Neural cell (in vitro differentiated cells): ENCODE measurements at regions not wholly inside any gene's neighbourhood (a gene's known extent, or its start where the extent isn't known, plus 50 kb on each side); places are given as distances from the start of the nearest gene placed in this dataset.

Experiments used
- H2AFZ ChIP-seq: fragments of 200-600, 300-800 bp; sonication (generic), shearing (Covaris generic); 2 replicates; pipeline ENCODE4 v1.6.0; 2014; ENCODE audit warnings: low read depth, mild to moderate bottlenecking, antibody characterized with exemption, low read length, moderate library complexity
- H3F3A ChIP-seq: fragments of 200-600 bp; shearing (Covaris generic); 2 replicates; pipeline ENCODE4 v1.6.1; 2016; ENCODE audit warnings: mild to moderate bottlenecking, moderate library complexity, mixed read lengths, antibody characterized with exemption, low read length; ENCODE audit not compliant: insufficient read depth, poor library complexity, severe bottlenecking
- H3K27ac ChIP-seq: fragments of 200-600, 300-800 bp; sonication (generic), shearing (Covaris generic); 2 replicates; pipeline ENCODE4 v1.5.1; 2014; ENCODE audit warnings: mild to moderate bottlenecking, low read length, moderate library complexity
- H3K27me3 ChIP-seq: fragments of 300-800, 200-600 bp; sonication (generic), shearing (Covaris generic); 2 replicates; pipeline ENCODE4 v1.6.0; 2014; ENCODE audit warnings: mild to moderate bottlenecking, low read depth, low read length, moderate library complexity; ENCODE audit not compliant: insufficient read depth
- H3K36me3 ChIP-seq: fragments of 300-800, 200-600 bp; sonication (generic), shearing (Covaris generic); 2 replicates; pipeline ENCODE4 v1.5.1; 2014; ENCODE audit warnings: mild to moderate bottlenecking, antibody characterized with exemption, low read length, moderate library complexity; ENCODE audit not compliant: insufficient read depth
- H3K4me2 ChIP-seq: fragments of 300-800, 200-600 bp; sonication (generic), shearing (Covaris generic); 2 replicates; pipeline ENCODE4 v1.6.0; 2014; ENCODE audit warnings: mild to moderate bottlenecking, low read length
- H3K4me3 ChIP-seq: fragments of 300-800, 200-600 bp; sonication (generic), shearing (Covaris generic); 2 replicates; pipeline ENCODE4 v1.5.1; 2014; ENCODE audit warnings: mild to moderate bottlenecking, low read length, moderate library complexity
- H3K79me2 ChIP-seq: fragments of 200-600 bp; shearing (Covaris generic); replicated peaks from 2 replicates; pipeline ENCODE4 v1.6.0; 2014; ENCODE audit warnings: mild to moderate bottlenecking, low read length, moderate library complexity; ENCODE audit not compliant: insufficient read depth
- H3K9ac ChIP-seq: fragments of 300-800, 200-600 bp; sonication (generic), shearing (Covaris generic); 2 replicates; pipeline ENCODE4 v1.6.1; 2016; ENCODE audit warnings: mild to moderate bottlenecking, low read length, mixed read lengths
- H3K9me2 ChIP-seq: fragments of 200-600 bp; shearing (Covaris generic); 2 replicates; pipeline ENCODE4 v1.6.1; 2016; ENCODE audit warnings: mild to moderate bottlenecking, low read length, mixed read lengths; ENCODE audit not compliant: insufficient read depth
- H3K9me3 ChIP-seq: fragments of 200-600, 300-800 bp; sonication (generic), shearing (Covaris generic); 2 replicates; pipeline ENCODE4 v1.6.1; 2016; ENCODE audit warnings: mild to moderate bottlenecking, mixed run types, low read length, moderate library complexity, mixed read lengths
- H4K20me1 ChIP-seq: fragments of 200-600 bp; shearing (Covaris generic); 2 replicates; pipeline ENCODE4 v1.6.1; 2016; ENCODE audit warnings: mild to moderate bottlenecking, mixed run types; ENCODE audit not compliant: insufficient read depth
- CTCF ChIP-seq: fragments of 450-650 bp; IDR thresholded peaks from 2 replicates; pipeline ENCODE4 v1.5.1; 2014; ENCODE audit warnings: antibody characterized with exemption, mild to moderate bottlenecking, moderate library complexity; ENCODE audit not compliant: poor library complexity, severe bottlenecking
- EP300 ChIP-seq: fragments of 450-650 bp; conservative IDR thresholded peaks from 2 replicates; pipeline ENCODE4 v1.6.1; 2014; ENCODE audit warnings: antibody characterized with exemption, mild to moderate bottlenecking, moderate library complexity; ENCODE audit not compliant: poor library complexity, severe bottlenecking
- EZH2 ChIP-seq: fragments of 200-600, 300-800 bp; shearing (Covaris generic), sonication (generic); IDR thresholded peaks from 2 replicates; pipeline ENCODE4 v1.6.1; 2014; ENCODE audit warnings: antibody characterized with exemption, low read length, borderline replicate concordance, mild to moderate bottlenecking; ENCODE audit not compliant: insufficient read depth, poor library complexity, severe bottlenecking
- MXI1 ChIP-seq: fragments of 450-650 bp; conservative IDR thresholded peaks from 2 replicates; pipeline ENCODE4 v1.6.1; 2014; ENCODE audit warnings: antibody characterized with exemption, mild to moderate bottlenecking; ENCODE audit not compliant: poor library complexity, severe bottlenecking
- POLR2AphosphoS5 ChIP-seq: IDR thresholded peaks from 2 replicates; pipeline ENCODE4 v1.6.1; 2012
- RAD21 ChIP-seq: fragments of 450-650 bp; conservative IDR thresholded peaks from 2 replicates; pipeline ENCODE4 v1.6.1; 2014; ENCODE audit warnings: antibody characterized with exemption, mild to moderate bottlenecking, moderate library complexity
- REST ChIP-seq: IDR thresholded peaks from 2 replicates; pipeline ENCODE4 v1.6.1; 2012; ENCODE audit warnings: borderline replicate concordance
- SMC3 ChIP-seq: fragments of 450-650 bp; conservative IDR thresholded peaks from 2 replicates; pipeline ENCODE4 v1.6.1; 2014; ENCODE audit warnings: antibody characterized with exemption, mild to moderate bottlenecking, moderate library complexity; ENCODE audit not compliant: poor library complexity
- TAF1 ChIP-seq: IDR thresholded peaks from 2 replicates; pipeline ENCODE4 v1.6.1; 2012; ENCODE audit warnings: low read depth

GRCh38 chr3:153567011-153567410 is 405.0 kb downstream of the RAP2B start:
- H3K27ac ChIP-seq = no peak overlapping the region
- H3F3A ChIP-seq = no peaks in the 10 kb centered on the region
- H3K4me2 ChIP-seq = no peak overlapping the region
- H3K79me2 ChIP-seq = no peaks in the 10 kb centered on the region
- no peak overlapping the region for H3K9ac ChIP-seq
- no peak overlapping the region for H2AFZ ChIP-seq
- no peak overlapping the region for H3K4me3 ChIP-seq
- H3K9me2 ChIP-seq = no peaks in the 10 kb centered on the region
- peaks cover 3% of the 10 kb centered on the region for H3K9me3 ChIP-seq
- no peaks in the 10 kb centered on the region for H4K20me1 ChIP-seq
- H3K27me3 ChIP-seq = no peaks in the 10 kb centered on the region
- no peaks in the 10 kb centered on the region for H3K36me3 ChIP-seq
- TF ChIP-seq RAD21 (no peak), MXI1 (no peak), POLR2AphosphoS5 (no peak), REST (no peak), EZH2 (no peak), EP300 (no peak), CTCF (no peak), SMC3 (no peak), TAF1 (no peak)

DNA sequence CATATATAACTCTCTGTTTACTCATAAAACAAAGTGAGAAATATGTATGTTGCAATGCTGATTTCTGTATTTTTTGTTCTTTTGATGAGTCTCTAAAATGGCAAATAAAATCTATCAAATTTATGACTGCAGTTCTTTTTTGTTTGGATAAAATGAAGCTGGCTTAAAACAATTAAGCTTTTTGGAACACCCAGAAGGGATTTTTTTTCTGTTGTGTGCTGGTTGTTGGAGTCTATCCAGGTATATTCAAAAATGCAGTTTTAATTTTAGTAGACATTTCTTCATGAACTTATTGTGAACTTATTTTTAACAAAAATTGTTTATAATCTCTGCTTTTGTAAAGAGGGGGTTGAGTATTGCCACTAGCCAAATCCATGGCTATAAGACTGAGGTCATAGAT is 405.5 kb downstream of the RAP2B start:
- H3K4me3 ChIP-seq = no peak overlapping the region
- no peak overlapping the region for H3K9ac ChIP-seq

More for the DNA sequence above, 405.5 kb downstream of the RAP2B start:
- Histone ChIP-seq H2AFZ (no peak overlapping the region), H3F3A (no peaks in the 10 kb centered on the region), H3K27me3 (no peaks in the 10 kb centered on the region), H4K20me1 (no peaks in the 10 kb centered on the region), H3K79me2 (no peaks in the 10 kb centered on the region), H3K27ac (no peak overlapping the region), H3K9me2 (no peaks in the 10 kb centered on the region), H3K4me2 (no peak overlapping the region), H3K36me3 (no peaks in the 10 kb centered on the region), H3K9me3 (peaks cover 3% of the 10 kb centered on the region)
- TF ChIP-seq TAF1 (no peak), CTCF (no peak), POLR2AphosphoS5 (no peak), EP300 (no peak), EZH2 (no peak), REST (no peak), MXI1 (no peak), SMC3 (no peak)
